ENCODE measurements at regions not wholly inside any gene's neighbourhood (a gene's known extent, or its start where the extent isn't known, plus 50 kb on each side); places are given as distances from the start of the nearest gene placed in this dataset.

GRCh38 chr10:90313576-90314325, 544.1 kb downstream of the HTR7 start:
- TF ChIP-seq, protein P1, sequence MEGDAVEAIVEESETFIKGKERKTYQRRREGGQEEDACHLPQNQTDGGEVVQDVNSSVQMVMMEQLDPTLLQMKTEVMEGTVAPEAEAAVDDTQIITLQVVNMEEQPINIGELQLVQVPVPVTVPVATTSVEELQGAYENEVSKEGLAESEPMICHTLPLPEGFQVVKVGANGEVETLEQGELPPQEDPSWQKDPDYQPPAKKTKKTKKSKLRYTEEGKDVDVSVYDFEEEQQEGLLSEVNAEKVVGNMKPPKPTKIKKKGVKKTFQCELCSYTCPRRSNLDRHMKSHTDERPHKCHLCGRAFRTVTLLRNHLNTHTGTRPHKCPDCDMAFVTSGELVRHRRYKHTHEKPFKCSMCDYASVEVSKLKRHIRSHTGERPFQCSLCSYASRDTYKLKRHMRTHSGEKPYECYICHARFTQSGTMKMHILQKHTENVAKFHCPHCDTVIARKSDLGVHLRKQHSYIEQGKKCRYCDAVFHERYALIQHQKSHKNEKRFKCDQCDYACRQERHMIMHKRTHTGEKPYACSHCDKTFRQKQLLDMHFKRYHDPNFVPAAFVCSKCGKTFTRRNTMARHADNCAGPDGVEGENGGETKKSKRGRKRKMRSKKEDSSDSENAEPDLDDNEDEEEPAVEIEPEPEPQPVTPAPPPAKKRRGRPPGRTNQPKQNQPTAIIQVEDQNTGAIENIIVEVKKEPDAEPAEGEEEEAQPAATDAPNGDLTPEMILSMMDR (IDR thresholded peaks at IDR 0.05; ENCODE audit: low read depth, low read length, missing control alignments), result no peak
- no peak for DNase-seq (ENCODE audit: low read depth)
- H3K4me3 ChIP-seq (ENCODE audit: low read depth, low read length), result no peak overlapping the region

- H3K4me3 ChIP-seq (ENCODE audit: low read depth, low read length), result no peak overlapping the region
- no peak for DNase-seq (ENCODE audit: low read depth)
- TF ChIP-seq, protein P1 (IDR thresholded peaks at IDR 0.05; ENCODE audit: low read depth, low read length, missing control alignments), result no peak
Measured at GRCh38 chr10:90314718-90315117, 543.1 kb downstream of the HTR7 start.

DNA sequence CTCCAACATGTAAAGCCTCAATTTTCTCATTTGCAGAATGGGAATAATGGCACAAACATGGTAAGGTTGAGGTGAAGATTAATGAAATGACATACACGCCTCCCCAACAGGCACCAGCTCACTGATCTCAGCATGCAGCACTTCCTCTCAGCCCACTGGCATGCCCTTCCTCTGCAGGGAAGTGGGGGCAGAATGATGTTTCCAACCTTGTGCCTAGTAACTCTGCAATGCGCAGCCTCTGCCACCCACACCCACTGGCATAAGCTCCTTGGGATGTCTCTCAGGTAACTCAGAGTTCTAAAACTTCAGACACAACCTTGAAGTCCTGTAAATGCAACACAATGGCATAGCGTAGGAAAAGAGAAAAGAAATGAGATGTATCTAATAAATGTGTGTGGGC, 540.7 kb downstream of the HTR7 start:
- TF ChIP-seq, protein P1 (IDR thresholded peaks at IDR 0.05; ENCODE audit: low read depth, low read length, missing control alignments), result no peak
- H3K4me3 ChIP-seq (ENCODE audit: low read depth, low read length), result no peak overlapping the region
- no peak for DNase-seq (ENCODE audit: low read depth)

DNA sequence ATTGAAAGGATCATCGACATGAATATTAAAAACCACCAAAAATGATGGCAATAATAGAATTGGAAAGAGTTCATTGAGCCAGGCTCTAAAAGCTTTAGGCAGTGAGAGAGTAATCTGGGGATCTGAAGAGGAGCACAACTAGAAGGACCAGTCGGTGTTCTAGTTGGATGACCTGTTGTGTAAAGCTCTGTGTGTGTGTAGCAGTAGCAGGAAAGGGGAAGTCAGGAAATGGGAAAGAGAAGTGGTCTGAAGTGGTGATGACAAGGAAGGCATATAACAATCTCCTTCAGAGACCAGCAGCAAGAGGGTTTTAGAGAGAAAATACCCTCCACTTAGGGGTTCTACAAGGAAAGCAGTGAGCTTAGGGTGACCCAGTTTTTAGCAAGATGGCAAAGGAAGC, 539.2 kb downstream of the HTR7 start:
- H3K4me3 ChIP-seq (ENCODE audit: low read depth, low read length), result no peak overlapping the region
- no peak for DNase-seq (ENCODE audit: low read depth)
- TF ChIP-seq, protein P1 (IDR thresholded peaks at IDR 0.05; ENCODE audit: low read depth, low read length, missing control alignments), result no peak

GRCh38 chr10:90319188-90319914, 538.5 kb downstream of the HTR7 start:
- H3K4me3 ChIP-seq (ENCODE audit: low read depth, low read length), result no peak overlapping the region
- TF ChIP-seq, protein P1 (IDR thresholded peaks at IDR 0.05; ENCODE audit: low read depth, low read length, missing control alignments), result no peak
- no peak for DNase-seq (ENCODE audit: low read depth)

- TF ChIP-seq, protein P1 (IDR thresholded peaks at IDR 0.05; ENCODE audit: low read depth, low read length, missing control alignments), result no peak
- no peak overlapping the region for H3K4me3 ChIP-seq (ENCODE audit: low read depth, low read length)
- DNase-seq (ENCODE audit: low read depth), result no peak
Measured at GRCh38 chr10:90321132-90321816, 536.6 kb downstream of the HTR7 start.

All from GM12864 (cell line).